K562 (cell line): ENCODE measurements at regions not wholly inside any gene's neighbourhood (a gene's known extent, or its start where the extent isn't known, plus 50 kb on each side); places are given as distances from the start of the nearest gene placed in this dataset.

ENCODE experiments used
- ATAC-seq: fragments of 200-7000 bp; cut with Tn5 transposase; 3 replicates; pipeline ENCODE4 v1.9.1; 2020; ENCODE audit warnings: moderate library complexity
- BruUV-seq: library from RNA; stranded (reverse); fragments of 400-500 nt; replicated peaks from 2 replicates; lab custom pipeline; 2021; lab: Mats Ljungman, UMichigan
- CTCF ChIA-PET: fragments of 300-600 bp; formaldehyde crosslinking; extraction: SDS; loops from one replicate; lab custom pipeline; 2021; ENCODE audit warnings: low intra/inter-chr PET ratio; lab: Yijun Ruan, JAX
- POLR2A ChIA-PET: fragments of 300-600, 350-650 bp; sonication (Branson Sonifier 250); formaldehyde crosslinking; extraction: SDS; loops from one replicate; lab custom pipeline; 2021; ENCODE audit warnings: antibody characterized with exemption, inconsistent platforms; lab: Yijun Ruan, JAX
- DNase-seq, 4 experiments: peaks; one replicate each; pipeline versions ENCODE4 v3.0.0 to v3.0.0-alpha.2; 2011 to 2018; ENCODE audit warnings: low spot score in 3 of 4, mixed read lengths in 3 of 4; ENCODE audit errors: extremely low read depth in 1 of 4
- FAIRE-seq: peaks from 2 replicates; lab custom pipeline; 2011; peaks lifted over from hg19 to GRCh38; lab: Jason Lieb, UNC
- H2AFZ ChIP-seq: 2 replicates; pipeline ENCODE4 v1.6.0; 2011; ENCODE audit warnings: low read depth, low read length, control low read depth, inconsistent platforms
- H3K27ac ChIP-seq: fragments of 200-600 bp; 3 replicates; pipeline ENCODE4 v1.8.0; 2011; ENCODE audit warnings: low read depth, mild to moderate bottlenecking, control low read depth, inconsistent platforms, low read length, moderate library complexity, mixed read lengths; ENCODE audit errors: extremely low read depth
- H3K27me3 ChIP-seq, 2 experiments: fragments of 300-600 bp in 1 of 2; 2 replicates in 1 of 2; 3 replicates in 1 of 2; pipeline versions ENCODE4 v1.6.0 to v1.8.0; 2011; ENCODE audit warnings: inconsistent platforms in 2 of 2, low read length in 2 of 2, mild to moderate bottlenecking in 1 of 2, mixed read lengths in 1 of 2, moderate library complexity in 1 of 2; ENCODE audit not compliant: control insufficient read depth in 2 of 2, insufficient read depth in 2 of 2
- H3K36me3 ChIP-seq: fragments of 300-600 bp; 3 replicates; pipeline ENCODE4 v1.8.0; 2011; ENCODE audit warnings: mild to moderate bottlenecking, low read length, inconsistent platforms; ENCODE audit not compliant: control insufficient read depth, insufficient read depth
- H3K4me1 ChIP-seq, 2 experiments: fragments of 200-600 bp in 1 of 2; replicated peaks in 1 of 2; 2 replicates in 1 of 2; 3 replicates in 1 of 2; pipeline versions ENCODE4 v1.5.1 to v1.8.0; 2011; ENCODE audit warnings: inconsistent platforms in 2 of 2, low read length in 2 of 2, mild to moderate bottlenecking in 1 of 2, mixed read lengths in 1 of 2, moderate library complexity in 1 of 2; ENCODE audit not compliant: control insufficient read depth in 2 of 2, insufficient read depth in 2 of 2
- H3K4me2 ChIP-seq: 2 replicates; pipeline ENCODE4 v1.6.1; 2011; ENCODE audit warnings: low read length, control low read depth, inconsistent platforms, mixed read lengths; ENCODE audit not compliant: insufficient read depth
- H3K4me3 ChIP-seq: fragments of 200-600 bp; sonication (generic), shearing (Covaris generic); 2 replicates; pipeline ENCODE4 v1.5.1; 2016; ENCODE audit warnings: control low read depth, inconsistent platforms
- H3K79me2 ChIP-seq: fragments of 200-600 bp; 3 replicates; pipeline ENCODE4 v1.8.0; 2011; ENCODE audit warnings: low read length, inconsistent platforms; ENCODE audit not compliant: control insufficient read depth, insufficient read depth
- H3K9ac ChIP-seq, 2 experiments: 2 replicates each; pipeline versions ENCODE4 v1.6.0 to v1.6.1; 2011; ENCODE audit warnings: low read depth in 2 of 2, low read length in 2 of 2, control low read depth in 1 of 2, inconsistent platforms in 1 of 2, mild to moderate bottlenecking in 1 of 2, mixed read lengths in 1 of 2; ENCODE audit not compliant: insufficient read depth in 1 of 2
- H3K9me1 ChIP-seq: one replicate; pipeline ENCODE4 v1.6.0; 2011; ENCODE audit warnings: inconsistent platforms, mild to moderate bottlenecking, low read length, moderate library complexity; ENCODE audit not compliant: control insufficient read depth, insufficient read depth
- H3K9me3 ChIP-seq: replicated peaks from 2 replicates; pipeline ENCODE4 v1.5.1; 2011; ENCODE audit warnings: low read depth, low read length, inconsistent platforms; ENCODE audit not compliant: control insufficient read depth, insufficient read depth
- H4K20me1 ChIP-seq: replicated peaks from 2 replicates; pipeline ENCODE4 v1.6.1; 2011; ENCODE audit warnings: low read length, inconsistent platforms, mixed read lengths; ENCODE audit not compliant: control insufficient read depth, insufficient read depth
- CBX2 ChIP-seq: fragments of 200-600 bp; sonication (generic); IDR thresholded peaks from one replicate; pipeline ENCODE4 v1.6.1; 2012; ENCODE audit warnings: mild to moderate bottlenecking, low read length, inconsistent platforms; ENCODE audit not compliant: insufficient read depth, poor library complexity, severe bottlenecking
- CHCHD3 ChIP-seq: fragments of 250-450 bp; sonication (Bioruptor Pico); IDR thresholded peaks from 2 replicates; pipeline ENCODE4 v2.1.2; 2022; ENCODE audit warnings: mild to moderate bottlenecking
- COPS2 ChIP-seq: fragments of 450-650 bp; conservative IDR thresholded peaks from 2 replicates; pipeline ENCODE4 v1.6.1; 2016; ENCODE audit warnings: mild to moderate bottlenecking, moderate library complexity
- PHB2 ChIP-seq: fragments of 450-650 bp; IDR thresholded peaks from 2 replicates; pipeline ENCODE4 v1.6.1; 2017; ENCODE audit warnings: low read depth
- RBM14 ChIP-seq: fragments of 200-400 bp; formaldehyde crosslinking; IDR thresholded peaks from 2 replicates; pipeline ENCODE4 v1.6.1; 2018; ENCODE audit warnings: low read depth, mild to moderate bottlenecking, low read length, moderate library complexity, borderline replicate concordance; ENCODE audit not compliant: insufficient read depth
- ZFP30 ChIP-seq: fragments of 250-450 bp; sonication (Bioruptor Pico); IDR thresholded peaks from 2 replicates; pipeline ENCODE4 v1.8.0; 2022; ENCODE audit warnings: moderate library complexity, mild to moderate bottlenecking, inconsistent platforms, borderline replicate concordance
- WGBS: fragments of 100-300 bp; shearing (Covaris generic); methylation state at CpG from one replicate; pipeline ENCODE4 v1.1.6; 2016; ENCODE audit warnings: low coverage, mixed read lengths; ENCODE audit not compliant: insufficient coverage; ENCODE audit errors: missing lambda C conversion rate; 5-methylcytosine and 5-hydroxymethylcytosine counted together
- in situ Hi-C: fragments of 300-500 bp; cut with MboI; formaldehyde crosslinking; loops from 4 replicates; pipeline ENCODE4 v1.15.0; 2018; ENCODE audit warnings: inconsistent platforms, mixed read lengths
- intact Hi-C: fragments of 100-400 bp; cut with micrococcal nuclease; formaldehyde crosslinking; loops from 2 replicates; pipeline ENCODE4 v1.14.2; 2022
- TF ChIP-seq, protein P1 (sequence below): conservative IDR thresholded peaks from 2 replicates; pipeline ENCODE4 v1.6.1; 2011; ENCODE audit warnings: low read depth, mild to moderate bottlenecking, low read length; ENCODE audit not compliant: control insufficient read depth

DNA sequence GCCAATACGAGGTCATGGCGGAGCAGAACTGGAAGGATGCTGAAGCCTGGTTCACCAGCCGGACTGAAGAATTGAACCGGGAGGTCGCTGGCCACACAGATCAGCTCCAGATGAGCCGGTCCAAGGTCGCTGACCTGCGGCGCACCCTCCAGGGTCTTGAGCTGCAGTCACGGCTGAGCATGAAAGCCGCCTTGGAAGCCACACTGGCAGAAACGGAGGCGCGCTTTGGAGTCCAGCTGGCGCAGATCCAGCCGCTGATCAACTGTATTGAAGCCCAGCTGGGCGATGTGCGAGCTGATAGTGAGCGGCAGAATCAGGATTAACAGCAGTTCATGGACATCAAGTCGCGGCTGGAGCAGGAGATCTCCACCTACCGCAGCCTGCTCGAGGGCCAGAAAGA lies 296.9 kb downstream of the OGFRL1 start (continued):
- TF ChIP-seq CHCHD3 (CRISPR knock-in tag) = no peak

DNA sequence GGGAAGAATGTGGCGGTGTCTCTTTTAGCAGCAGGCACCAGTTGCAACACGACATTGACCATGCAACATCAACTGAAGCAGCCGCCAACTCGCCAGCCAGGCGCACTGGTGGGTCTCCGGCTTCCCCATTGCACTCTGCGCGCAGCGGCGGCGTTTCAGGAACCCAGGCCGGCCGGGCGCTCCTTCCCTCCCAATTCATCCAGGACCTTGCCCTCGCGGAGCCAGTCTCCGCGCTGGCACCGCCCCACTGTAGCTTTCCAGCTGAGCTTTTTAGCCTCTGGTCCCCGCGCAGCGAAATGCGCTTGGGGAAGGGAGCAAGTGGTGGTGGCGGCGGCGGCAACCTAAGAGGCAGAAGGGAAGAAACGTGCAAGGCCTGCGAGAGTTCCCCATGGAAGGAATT lies 297.9 kb upstream of the RIMS1 start:
- intact Hi-C loops (no loop called here), in situ Hi-C loops (no loop called here)
- Histone ChIP-seq H3K36me3 (no peaks in the 10 kb centered on the region), H3K4me1 (no peaks in the 10 kb centered on the region), H3K9ac (no peak overlapping the region), H2AFZ (no peak overlapping the region), H3K9me1 (no peaks in the 10 kb centered on the region), H3K9me3 (no peaks in the 10 kb centered on the region), H3K4me2 (no peak overlapping the region), H3K27ac (no peak overlapping the region), H3K4me3 (no peak overlapping the region), H4K20me1 (no peaks in the 10 kb centered on the region), H3K27me3 (no peaks in the 10 kb centered on the region; a peak in 1 of 5 replicates), H3K79me2 (no peaks in the 10 kb centered on the region)
- TF ChIP-seq COPS2 (no peak), RBM14 (no peak), ZFP30 (CRISPR knock-in tag) (no peak), CBX2 (no peak), PHB2 (no peak)
- TF ChIP-seq, protein P1, sequence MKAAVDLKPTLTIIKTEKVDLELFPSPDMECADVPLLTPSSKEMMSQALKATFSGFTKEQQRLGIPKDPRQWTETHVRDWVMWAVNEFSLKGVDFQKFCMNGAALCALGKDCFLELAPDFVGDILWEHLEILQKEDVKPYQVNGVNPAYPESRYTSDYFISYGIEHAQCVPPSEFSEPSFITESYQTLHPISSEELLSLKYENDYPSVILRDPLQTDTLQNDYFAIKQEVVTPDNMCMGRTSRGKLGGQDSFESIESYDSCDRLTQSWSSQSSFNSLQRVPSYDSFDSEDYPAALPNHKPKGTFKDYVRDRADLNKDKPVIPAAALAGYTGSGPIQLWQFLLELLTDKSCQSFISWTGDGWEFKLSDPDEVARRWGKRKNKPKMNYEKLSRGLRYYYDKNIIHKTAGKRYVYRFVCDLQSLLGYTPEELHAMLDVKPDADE = no peak
- no TSS peak for BruUV-seq
- FAIRE-seq (no peak), ATAC-seq (no peak), DNase-seq (no peak)
- CTCF ChIA-PET = no interaction called here
- POLR2A ChIA-PET = no interaction called here
- 2% methylated on average over 14 of the region's 28 CpGs for WGBS
